ENCODE measurements at regions not wholly inside any gene's neighbourhood (a gene's known extent, or its start where the extent isn't known, plus 50 kb on each side); places are given as distances from the start of the nearest gene placed in this dataset.

GRCh38 chr19:31598730-31599238, 249.5 kb upstream of the TSHZ3 start:
- Histone ChIP-seq H3K27ac (ENCODE audit: low read length) (no peak overlapping the region), H3K9ac (ENCODE audit: low read length) (no peak overlapping the region), H3K79me2 (ENCODE audit: low read length) (no peaks in the 10 kb centered on the region), H2AFZ (ENCODE audit: low read length) (no peak overlapping the region), H3K36me3 (ENCODE audit: insufficient read depth, low read length) (no peaks in the 10 kb centered on the region), H3K27me3 (ENCODE audit: low read length) (no peaks in the 10 kb centered on the region), H3K4me1 (ENCODE audit: low read length) (peaks cover 26% of the 10 kb centered on the region), H3K4me2 (ENCODE audit: low read depth, low read length, poor library complexity, severe bottlenecking) (no peak overlapping the region), H3K9me3 (ENCODE audit: low read length) (no peaks in the 10 kb centered on the region), H4K20me1 (ENCODE audit: insufficient read depth, low read depth, low read length) (no peaks in the 10 kb centered on the region), H3K9me2 (replicated peaks; ENCODE audit: insufficient read depth, low read length) (no peaks in the 10 kb centered on the region), H3K4me3 (ENCODE audit: low read length) (no peak overlapping the region)
- DNase-seq: no peak

- Histone ChIP-seq H3K79me2 (ENCODE audit: low read length) (no peaks in the 10 kb centered on the region), H2AFZ (ENCODE audit: low read length) (no peak overlapping the region), H3K4me3 (ENCODE audit: low read length) (no peak overlapping the region), H3K9ac (ENCODE audit: low read length) (no peak overlapping the region), H3K9me3 (ENCODE audit: low read length) (no peaks in the 10 kb centered on the region), H3K9me2 (replicated peaks; ENCODE audit: insufficient read depth, low read length) (no peaks in the 10 kb centered on the region), H3K36me3 (ENCODE audit: insufficient read depth, low read length) (no peaks in the 10 kb centered on the region), H3K27ac (ENCODE audit: low read length) (no peak overlapping the region), H4K20me1 (ENCODE audit: insufficient read depth, low read depth, low read length) (no peaks in the 10 kb centered on the region), H3K27me3 (ENCODE audit: low read length) (no peaks in the 10 kb centered on the region), H3K4me1 (ENCODE audit: low read length) (peaks cover 5% of the 10 kb centered on the region), H3K4me2 (ENCODE audit: low read depth, low read length, poor library complexity, severe bottlenecking) (no peak overlapping the region)
- DNase-seq: no peak
Observed at GRCh38 chr19:31600731-31601295, 251.6 kb upstream of the TSHZ3 start.

GRCh38 chr19:31601855-31602254, 252.6 kb upstream of the TSHZ3 start:
- no peak overlapping the region for H3K27ac ChIP-seq (ENCODE audit: low read length)
- no peak overlapping the region for H3K9ac ChIP-seq (ENCODE audit: low read length)
- no peaks in the 10 kb centered on the region for H3K9me3 ChIP-seq (ENCODE audit: low read length)
- H3K4me2 ChIP-seq (ENCODE audit: low read depth, low read length, poor library complexity, severe bottlenecking): no peak overlapping the region
- no peak overlapping the region for H2AFZ ChIP-seq (ENCODE audit: low read length)
- no peaks in the 10 kb centered on the region for H3K9me2 ChIP-seq (replicated peaks; ENCODE audit: insufficient read depth, low read length)
- DNase-seq: no peak
- H3K4me3 ChIP-seq (ENCODE audit: low read length): no peak overlapping the region
- H4K20me1 ChIP-seq (ENCODE audit: insufficient read depth, low read depth, low read length): no peaks in the 10 kb centered on the region
- no peaks in the 10 kb centered on the region; the same call in 1 of the 2 replicates for H3K4me1 ChIP-seq (ENCODE audit: low read length)
- H3K79me2 ChIP-seq (ENCODE audit: low read length): no peaks in the 10 kb centered on the region
- no peaks in the 10 kb centered on the region for H3K27me3 ChIP-seq (ENCODE audit: low read length)
- H3K36me3 ChIP-seq (ENCODE audit: insufficient read depth, low read length): no peaks in the 10 kb centered on the region

- no peak overlapping the region for H2AFZ ChIP-seq (ENCODE audit: low read length)
- no peaks in the 10 kb centered on the region for H3K9me3 ChIP-seq (ENCODE audit: low read length)
- no peak overlapping the region for H3K4me3 ChIP-seq (ENCODE audit: low read length)
- no peak overlapping the region for H3K4me2 ChIP-seq (ENCODE audit: low read depth, low read length, poor library complexity, severe bottlenecking)
- no peaks in the 10 kb centered on the region for H3K79me2 ChIP-seq (ENCODE audit: low read length)
- no peaks in the 10 kb centered on the region for H3K36me3 ChIP-seq (ENCODE audit: insufficient read depth, low read length)
- no peaks in the 10 kb centered on the region for H3K9me2 ChIP-seq (replicated peaks; ENCODE audit: insufficient read depth, low read length)
- H3K27me3 ChIP-seq (ENCODE audit: low read length): no peaks in the 10 kb centered on the region
- no peak for DNase-seq
- no peak overlapping the region for H3K9ac ChIP-seq (ENCODE audit: low read length)
- H3K27ac ChIP-seq (ENCODE audit: low read length): no peak overlapping the region
- H4K20me1 ChIP-seq (ENCODE audit: insufficient read depth, low read depth, low read length): no peaks in the 10 kb centered on the region
- no peaks in the 10 kb centered on the region; the same call in 1 of the 2 replicates for H3K4me1 ChIP-seq (ENCODE audit: low read length)
Observed at GRCh38 chr19:31602548-31602947, 253.3 kb upstream of the TSHZ3 start.

GRCh38 chr19:31604493-31605040, 255.3 kb upstream of the TSHZ3 start:
- Histone ChIP-seq H3K9me3 (ENCODE audit: low read length) (no peaks in the 10 kb centered on the region), H3K79me2 (ENCODE audit: low read length) (no peaks in the 10 kb centered on the region), H3K27me3 (ENCODE audit: low read length) (no peaks in the 10 kb centered on the region), H3K4me2 (ENCODE audit: low read depth, low read length, poor library complexity, severe bottlenecking) (no peak overlapping the region), H3K9me2 (replicated peaks; ENCODE audit: insufficient read depth, low read length) (no peaks in the 10 kb centered on the region), H4K20me1 (ENCODE audit: insufficient read depth, low read depth, low read length) (no peaks in the 10 kb centered on the region), H3K4me3 (ENCODE audit: low read length) (no peak overlapping the region), H3K4me1 (ENCODE audit: low read length) (no peaks in the 10 kb centered on the region; the same call in 1 of the 2 replicates), H3K9ac (ENCODE audit: low read length) (no peak overlapping the region), H3K36me3 (ENCODE audit: insufficient read depth, low read length) (no peaks in the 10 kb centered on the region), H3K27ac (ENCODE audit: low read length) (no peak overlapping the region), H2AFZ (ENCODE audit: low read length) (no peak overlapping the region)
- no peak for DNase-seq

GRCh38 chr19:31610018-31610417, 260.8 kb upstream of the TSHZ3 start:
- DNase-seq: no peak
- H3K4me2 ChIP-seq (ENCODE audit: low read depth, low read length, poor library complexity, severe bottlenecking): no peak overlapping the region
- H3K9me2 ChIP-seq (replicated peaks; ENCODE audit: insufficient read depth, low read length): no peaks in the 10 kb centered on the region
- no peak overlapping the region for H3K27ac ChIP-seq (ENCODE audit: low read length)
- H3K4me3 ChIP-seq (ENCODE audit: low read length): no peak overlapping the region
- no peak overlapping the region for H3K9ac ChIP-seq (ENCODE audit: low read length)
- H3K36me3 ChIP-seq (ENCODE audit: insufficient read depth, low read length): no peaks in the 10 kb centered on the region
- no peaks in the 10 kb centered on the region for H3K27me3 ChIP-seq (ENCODE audit: low read length)
- H2AFZ ChIP-seq (ENCODE audit: low read length): no peak overlapping the region
- H3K79me2 ChIP-seq (ENCODE audit: low read length): no peaks in the 10 kb centered on the region
- no peaks in the 10 kb centered on the region for H3K4me1 ChIP-seq (ENCODE audit: low read length)
- no peaks in the 10 kb centered on the region for H3K9me3 ChIP-seq (ENCODE audit: low read length)
- no peaks in the 10 kb centered on the region for H4K20me1 ChIP-seq (ENCODE audit: insufficient read depth, low read depth, low read length)

GRCh38 chr19:31611046-31611877, 262.0 kb upstream of the TSHZ3 start:
- Histone ChIP-seq H3K9ac (ENCODE audit: low read length) (no peak overlapping the region), H3K4me2 (ENCODE audit: low read depth, low read length, poor library complexity, severe bottlenecking) (no peak overlapping the region), H3K4me3 (ENCODE audit: low read length) (no peak overlapping the region), H2AFZ (ENCODE audit: low read length) (no peak overlapping the region), H3K36me3 (ENCODE audit: insufficient read depth, low read length) (no peaks in the 10 kb centered on the region), H3K9me3 (ENCODE audit: low read length) (no peaks in the 10 kb centered on the region), H3K27me3 (ENCODE audit: low read length) (no peaks in the 10 kb centered on the region), H3K79me2 (ENCODE audit: low read length) (no peaks in the 10 kb centered on the region), H3K4me1 (ENCODE audit: low read length) (no peaks in the 10 kb centered on the region), H4K20me1 (ENCODE audit: insufficient read depth, low read depth, low read length) (no peaks in the 10 kb centered on the region), H3K9me2 (replicated peaks; ENCODE audit: insufficient read depth, low read length) (no peaks in the 10 kb centered on the region), H3K27ac (ENCODE audit: low read length) (no peak overlapping the region)
- no peak for DNase-seq

- Histone ChIP-seq H3K36me3 (ENCODE audit: insufficient read depth, low read length) (no peaks in the 10 kb centered on the region), H3K79me2 (ENCODE audit: low read length) (no peaks in the 10 kb centered on the region), H3K27ac (ENCODE audit: low read length) (no peak overlapping the region), H3K9me2 (replicated peaks; ENCODE audit: insufficient read depth, low read length) (no peaks in the 10 kb centered on the region), H3K9me3 (ENCODE audit: low read length) (no peaks in the 10 kb centered on the region), H4K20me1 (ENCODE audit: insufficient read depth, low read depth, low read length) (no peaks in the 10 kb centered on the region), H2AFZ (ENCODE audit: low read length) (no peak overlapping the region), H3K27me3 (ENCODE audit: low read length) (no peaks in the 10 kb centered on the region), H3K4me3 (ENCODE audit: low read length) (no peak overlapping the region), H3K9ac (ENCODE audit: low read length) (no peak overlapping the region), H3K4me1 (ENCODE audit: low read length) (no peaks in the 10 kb centered on the region), H3K4me2 (ENCODE audit: low read depth, low read length, poor library complexity, severe bottlenecking) (no peak overlapping the region)
- no peak for DNase-seq
Observed at GRCh38 chr19:31612873-31613272, 263.6 kb upstream of the TSHZ3 start.
